K562 (cell line): ENCODE measurements at regions not wholly inside any gene's neighbourhood (a gene's known extent, or its start where the extent isn't known, plus 50 kb on each side); places are given as distances from the start of the nearest gene placed in this dataset.

Source experiments
- ATAC-seq: fragments of 200-7000 bp; cut with Tn5 transposase; 3 replicates; pipeline ENCODE4 v1.9.1; 2020; ENCODE audit warnings: moderate library complexity
- BruUV-seq: library from RNA; stranded (reverse); fragments of 400-500 nt; replicated peaks from 2 replicates; lab custom pipeline; 2021; lab: Mats Ljungman, UMichigan
- CTCF ChIA-PET: fragments of 300-600 bp; formaldehyde crosslinking; extraction: SDS; loops from one replicate; lab custom pipeline; 2021; ENCODE audit warnings: low intra/inter-chr PET ratio; lab: Yijun Ruan, JAX
- POLR2A ChIA-PET: fragments of 300-600, 350-650 bp; sonication (Branson Sonifier 250); formaldehyde crosslinking; extraction: SDS; loops from one replicate; lab custom pipeline; 2021; ENCODE audit warnings: antibody characterized with exemption, inconsistent platforms; lab: Yijun Ruan, JAX
- DNase-seq, 4 experiments: peaks; one replicate each; pipeline versions ENCODE4 v3.0.0 to v3.0.0-alpha.2; 2011 to 2018; ENCODE audit warnings: low spot score in 3 of 4, mixed read lengths in 3 of 4; ENCODE audit errors: extremely low read depth in 1 of 4
- FAIRE-seq: peaks from 2 replicates; lab custom pipeline; 2011; peaks lifted over from hg19 to GRCh38; lab: Jason Lieb, UNC
- H2AFZ ChIP-seq: 2 replicates; pipeline ENCODE4 v1.6.0; 2011; ENCODE audit warnings: low read depth, low read length, control low read depth, inconsistent platforms
- H3K27ac ChIP-seq: fragments of 200-600 bp; 3 replicates; pipeline ENCODE4 v1.8.0; 2011; ENCODE audit warnings: low read depth, mild to moderate bottlenecking, control low read depth, inconsistent platforms, low read length, moderate library complexity, mixed read lengths; ENCODE audit errors: extremely low read depth
- H3K27me3 ChIP-seq, 2 experiments: fragments of 300-600 bp in 1 of 2; 2 replicates in 1 of 2; 3 replicates in 1 of 2; pipeline versions ENCODE4 v1.6.0 to v1.8.0; 2011; ENCODE audit warnings: inconsistent platforms in 2 of 2, low read length in 2 of 2, mild to moderate bottlenecking in 1 of 2, mixed read lengths in 1 of 2, moderate library complexity in 1 of 2; ENCODE audit not compliant: control insufficient read depth in 2 of 2, insufficient read depth in 2 of 2
- H3K36me3 ChIP-seq: fragments of 300-600 bp; 3 replicates; pipeline ENCODE4 v1.8.0; 2011; ENCODE audit warnings: mild to moderate bottlenecking, low read length, inconsistent platforms; ENCODE audit not compliant: control insufficient read depth, insufficient read depth
- H3K4me1 ChIP-seq, 2 experiments: fragments of 200-600 bp in 1 of 2; replicated peaks in 1 of 2; 2 replicates in 1 of 2; 3 replicates in 1 of 2; pipeline versions ENCODE4 v1.5.1 to v1.8.0; 2011; ENCODE audit warnings: inconsistent platforms in 2 of 2, low read length in 2 of 2, mild to moderate bottlenecking in 1 of 2, mixed read lengths in 1 of 2, moderate library complexity in 1 of 2; ENCODE audit not compliant: control insufficient read depth in 2 of 2, insufficient read depth in 2 of 2
- H3K4me2 ChIP-seq: 2 replicates; pipeline ENCODE4 v1.6.1; 2011; ENCODE audit warnings: low read length, control low read depth, inconsistent platforms, mixed read lengths; ENCODE audit not compliant: insufficient read depth
- H3K4me3 ChIP-seq: fragments of 200-600 bp; sonication (generic), shearing (Covaris generic); 2 replicates; pipeline ENCODE4 v1.5.1; 2016; ENCODE audit warnings: control low read depth, inconsistent platforms
- H3K79me2 ChIP-seq: fragments of 200-600 bp; 3 replicates; pipeline ENCODE4 v1.8.0; 2011; ENCODE audit warnings: low read length, inconsistent platforms; ENCODE audit not compliant: control insufficient read depth, insufficient read depth
- H3K9ac ChIP-seq, 2 experiments: 2 replicates each; pipeline versions ENCODE4 v1.6.0 to v1.6.1; 2011; ENCODE audit warnings: low read depth in 2 of 2, low read length in 2 of 2, control low read depth in 1 of 2, inconsistent platforms in 1 of 2, mild to moderate bottlenecking in 1 of 2, mixed read lengths in 1 of 2; ENCODE audit not compliant: insufficient read depth in 1 of 2
- H3K9me1 ChIP-seq: one replicate; pipeline ENCODE4 v1.6.0; 2011; ENCODE audit warnings: inconsistent platforms, mild to moderate bottlenecking, low read length, moderate library complexity; ENCODE audit not compliant: control insufficient read depth, insufficient read depth
- H3K9me3 ChIP-seq: replicated peaks from 2 replicates; pipeline ENCODE4 v1.5.1; 2011; ENCODE audit warnings: low read depth, low read length, inconsistent platforms; ENCODE audit not compliant: control insufficient read depth, insufficient read depth
- H4K20me1 ChIP-seq: replicated peaks from 2 replicates; pipeline ENCODE4 v1.6.1; 2011; ENCODE audit warnings: low read length, inconsistent platforms, mixed read lengths; ENCODE audit not compliant: control insufficient read depth, insufficient read depth
- ADNP ChIP-seq: fragments of 200-800 bp; sonication (Bioruptor generic); IDR thresholded peaks from 2 replicates; pipeline ENCODE4 v1.6.1; 2016; ENCODE audit warnings: missing genetic modification characterization, missing compliant biosample characterization
- ARID1B ChIP-seq: fragments of 450-650 bp; IDR thresholded peaks from 2 replicates; pipeline ENCODE4 v1.6.1; 2016; ENCODE audit warnings: antibody characterized with exemption, mild to moderate bottlenecking, inconsistent platforms
- DACH1 ChIP-seq: fragments of 450-650 bp; IDR thresholded peaks from 2 replicates; pipeline ENCODE4 v1.6.1; 2018; ENCODE audit not compliant: partially characterized antibody
- HDAC3 ChIP-seq: fragments of 450-650 bp; IDR thresholded peaks from 2 replicates; pipeline ENCODE4 v1.6.1; 2018; ENCODE audit warnings: borderline replicate concordance, mild to moderate bottlenecking, moderate library complexity; ENCODE audit not compliant: partially characterized antibody
- HNRNPK ChIP-seq: fragments of 200-400 bp; formaldehyde crosslinking; IDR thresholded peaks from one replicate; pipeline ENCODE4 v1.6.1; 2018; ENCODE audit warnings: mild to moderate bottlenecking, low read depth, low read length; ENCODE audit not compliant: poor library complexity, severe bottlenecking
- HNRNPL ChIP-seq: fragments of 200-400 bp; formaldehyde crosslinking; IDR thresholded peaks from 2 replicates; pipeline ENCODE4 v1.6.1; 2017; ENCODE audit warnings: low read depth, mild to moderate bottlenecking, low read length
- JUNB ChIP-seq: fragments of 450-650 bp; formaldehyde crosslinking; conservative IDR thresholded peaks from 2 replicates; pipeline ENCODE4 v1.4.0; 2020; ENCODE audit warnings: mild to moderate bottlenecking
- KAT7 ChIP-seq: sonication (generic); formaldehyde crosslinking; IDR thresholded peaks from 2 replicates; pipeline ENCODE4 v1.8.0; 2022; ENCODE audit warnings: missing genetic modification reagents, mild to moderate bottlenecking, borderline replicate concordance
- LARP7 ChIP-seq: fragments of 450-650 bp; IDR thresholded peaks from 2 replicates; pipeline ENCODE4 v1.6.1; 2016
- OTX1 ChIP-seq: fragments of 450-650 bp; formaldehyde crosslinking; IDR thresholded peaks from 2 replicates; pipeline ENCODE4 v1.4.0; 2022; ENCODE audit warnings: mild to moderate bottlenecking
- RBM25 ChIP-seq: fragments of 200-400 bp; formaldehyde crosslinking; IDR thresholded peaks from 2 replicates; pipeline ENCODE4 v1.6.1; 2018; ENCODE audit warnings: low read length, low read depth, moderate library complexity; ENCODE audit not compliant: severe bottlenecking
- SMARCA4 ChIP-seq: fragments of 450-650 bp; IDR thresholded peaks from 2 replicates; pipeline ENCODE4 v1.6.1; 2016
- SRF ChIP-seq, 2 experiments: fragments of 250-450, 450-650 bp in 1 of 2; sonication (Bioruptor Pico) in 1 of 2; sonication (generic) in 1 of 2; formaldehyde crosslinking; IDR thresholded peaks; 2 replicates each; pipeline versions ENCODE4 v1.5.0 to v1.5.1; 2020 to 2022; ENCODE audit warnings: mild to moderate bottlenecking in 1 of 2, missing genetic modification reagents in 1 of 2
- ZNF232 ChIP-seq: sonication (generic); formaldehyde crosslinking; IDR thresholded peaks from 2 replicates; pipeline ENCODE4 v1.8.0; 2022; ENCODE audit warnings: mild to moderate bottlenecking, missing genetic modification reagents
- ZNF444 ChIP-seq: fragments of 250-450 bp; sonication (Bioruptor Pico); IDR thresholded peaks from 2 replicates; pipeline ENCODE4 v1.4.0; 2020; ENCODE audit warnings: mild to moderate bottlenecking, moderate library complexity
- WGBS: fragments of 100-300 bp; shearing (Covaris generic); methylation state at CpG from one replicate; pipeline ENCODE4 v1.1.6; 2016; ENCODE audit warnings: low coverage, mixed read lengths; ENCODE audit not compliant: insufficient coverage; ENCODE audit errors: missing lambda C conversion rate; 5-methylcytosine and 5-hydroxymethylcytosine counted together
- in situ Hi-C: fragments of 300-500 bp; cut with MboI; formaldehyde crosslinking; loops from 4 replicates; pipeline ENCODE4 v1.15.0; 2018; ENCODE audit warnings: inconsistent platforms, mixed read lengths
- intact Hi-C: fragments of 100-400 bp; cut with micrococcal nuclease; formaldehyde crosslinking; loops from 2 replicates; pipeline ENCODE4 v1.14.2; 2022
- TF ChIP-seq, protein P1 (sequence below): fragments of 250-450 bp; sonication (Bioruptor Pico); IDR thresholded peaks from 2 replicates; pipeline ENCODE4 v1.4.0; 2020; ENCODE audit warnings: mild to moderate bottlenecking

DNA sequence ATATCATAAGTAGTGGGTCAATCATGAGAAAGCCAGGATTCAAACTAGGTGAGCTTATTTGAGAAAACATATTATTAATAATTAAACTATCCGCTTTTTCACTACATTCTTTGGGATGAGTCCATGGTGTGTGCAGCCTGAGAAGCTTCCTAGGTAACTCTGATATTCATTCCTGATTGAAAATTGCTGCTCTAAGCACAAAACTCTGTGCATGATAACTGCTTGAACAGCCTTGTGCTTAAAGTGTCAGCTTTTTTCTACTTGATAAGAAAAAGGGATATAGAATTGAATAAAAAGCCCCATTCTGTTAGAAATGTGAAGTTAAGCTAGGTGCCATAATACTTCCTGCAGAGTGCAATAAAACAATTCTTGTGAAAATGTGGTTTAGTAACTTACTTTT lies 343.5 kb upstream of the LUZP2 start:
- H3K27me3 ChIP-seq = no peaks in the 10 kb centered on the region
- no peak overlapping the region for H3K27ac ChIP-seq
- no peaks in the 10 kb centered on the region for H3K4me1 ChIP-seq
- no peaks in the 10 kb centered on the region for H3K36me3 ChIP-seq
- ChIA-PET CTCF (no interaction called here), POLR2A (interaction anchor here (0.5 kb wide), 1 partner anchor 130 kb away, joined by 3 read pairs; no protein-coding TSS in a partner anchor)
- H3K9me3 ChIP-seq = no peaks in the 10 kb centered on the region
- no peaks in the 10 kb centered on the region for H3K79me2 ChIP-seq
- 0% methylated on average over 1 of the region's 1 CpG for WGBS
- H2AFZ ChIP-seq = no peak overlapping the region
- H3K4me2 ChIP-seq = no peak overlapping the region
- intact Hi-C loops (no loop called here), in situ Hi-C loops (no loop called here)
- no peaks in the 10 kb centered on the region for H3K9me1 ChIP-seq
- no peak for ATAC-seq
- TF ChIP-seq ZNF444 (CRISPR knock-in tag) = no peak
- no peak for TF ChIP-seq KAT7 (CRISPR knock-in tag)
- no peak for TF ChIP-seq HNRNPL
- no peak for DNase-seq
- no peak overlapping the region for H3K4me3 ChIP-seq
- no peaks in the 10 kb centered on the region for H4K20me1 ChIP-seq
- no TSS peak for BruUV-seq
- FAIRE-seq = no peak
- no peak overlapping the region for H3K9ac ChIP-seq

DNA sequence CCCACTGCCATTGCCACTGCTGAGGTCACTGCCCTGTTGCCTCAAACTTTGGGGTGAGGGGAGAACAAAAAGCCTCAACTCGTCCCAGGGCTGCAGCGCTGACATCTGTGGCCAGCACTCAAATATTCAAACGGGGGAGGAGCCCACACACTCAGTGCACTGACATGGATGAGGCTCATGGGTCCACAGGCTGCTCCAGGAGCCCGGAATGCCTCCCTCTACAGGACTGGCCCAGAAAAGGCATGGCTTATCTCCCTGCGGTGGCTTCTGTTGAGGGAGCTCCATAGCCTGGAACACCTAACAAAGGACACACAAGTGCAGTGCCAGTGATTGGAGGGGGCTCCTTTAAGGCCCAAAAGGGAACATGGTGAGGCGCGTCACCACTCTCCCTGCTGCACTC lies 341.1 kb upstream of the LUZP2 start:
- in situ Hi-C loops = no loop called here

More for the DNA sequence above, 341.1 kb upstream of the LUZP2 start:
- Histone ChIP-seq H3K4me1 (no peaks in the 10 kb centered on the region), H4K20me1 (no peaks in the 10 kb centered on the region), H3K9me3 (no peaks in the 10 kb centered on the region), H3K4me3 (no peak overlapping the region), H3K27ac (no peak overlapping the region), H3K79me2 (no peaks in the 10 kb centered on the region), H3K27me3 (no peaks in the 10 kb centered on the region), H2AFZ (no peak overlapping the region), H3K9me1 (no peaks in the 10 kb centered on the region), H3K36me3 (no peaks in the 10 kb centered on the region), H3K4me2 (no peak overlapping the region), H3K9ac (no peak overlapping the region)
- no TSS peak for BruUV-seq
- DNase-seq (no peak), ATAC-seq (no peak), FAIRE-seq (no peak)
- 9% methylated on average over 6 of the region's 7 CpGs for WGBS
- CTCF ChIA-PET = no interaction called here
- POLR2A ChIA-PET = no interaction called here
- intact Hi-C loops = no loop called here
- no peak for TF ChIP-seq OTX1
- no peak for TF ChIP-seq ZNF232
- no peak for TF ChIP-seq SMARCA4
- TF ChIP-seq ADNP (tag) = no peak
- no peak for TF ChIP-seq SRF (CRISPR knock-in tag; IDR thresholded peaks at IDR 0.05)
- no peak for TF ChIP-seq ARID1B
- no peak for TF ChIP-seq LARP7
- no peak for TF ChIP-seq DACH1
- no peak for TF ChIP-seq HDAC3
- no peak for TF ChIP-seq RBM25
- no peak for TF ChIP-seq HNRNPK
- TF ChIP-seq, protein P1, sequence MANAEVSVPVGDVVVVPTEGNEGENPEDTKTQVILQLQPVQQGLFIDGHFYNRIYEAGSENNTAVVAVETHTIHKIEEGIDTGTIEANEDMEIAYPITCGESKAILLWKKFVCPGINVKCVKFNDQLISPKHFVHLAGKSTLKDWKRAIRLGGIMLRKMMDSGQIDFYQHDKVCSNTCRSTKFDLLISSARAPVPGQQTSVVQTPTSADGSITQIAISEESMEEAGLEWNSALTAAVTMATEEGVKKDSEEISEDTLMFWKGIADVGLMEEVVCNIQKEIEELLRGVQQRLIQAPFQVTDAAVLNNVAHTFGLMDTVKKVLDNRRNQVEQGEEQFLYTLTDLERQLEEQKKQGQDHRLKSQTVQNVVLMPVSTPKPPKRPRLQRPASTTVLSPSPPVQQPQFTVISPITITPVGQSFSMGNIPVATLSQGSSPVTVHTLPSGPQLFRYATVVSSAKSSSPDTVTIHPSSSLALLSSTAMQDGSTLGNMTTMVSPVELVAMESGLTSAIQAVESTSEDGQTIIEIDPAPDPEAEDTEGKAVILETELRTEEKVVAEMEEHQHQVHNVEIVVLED (CRISPR knock-in tag) = no peak
- TF ChIP-seq JUNB = no peak
